ENCODE measurements at regions not wholly inside any gene's neighbourhood (a gene's known extent, or its start where the extent isn't known, plus 50 kb on each side); places are given as distances from the start of the nearest gene placed in this dataset.

GRCh38 chr2:196500686-196501431, 138.7 kb upstream of the CCDC150 start:
- no peak for TF ChIP-seq CTCF (IDR thresholded peaks at IDR 0.05)
- H3K4me3 ChIP-seq, result no peak overlapping the region
- no peak for DNase-seq (ENCODE audit: low spot score)
- H3K27ac ChIP-seq, result no peak overlapping the region

- no peak overlapping the region for H3K27ac ChIP-seq
- H3K4me3 ChIP-seq, result no peak overlapping the region
- no peak for TF ChIP-seq CTCF (IDR thresholded peaks at IDR 0.05)
- no peak for DNase-seq (ENCODE audit: low spot score)
These were observed 137.7 kb upstream of the CCDC150 start for GRCh38 chr2:196501836-196502235.

- H3K4me3 ChIP-seq, result no peak overlapping the region
- H3K27ac ChIP-seq, result no peak overlapping the region
- DNase-seq (ENCODE audit: low spot score), result no peak
- no peak for TF ChIP-seq CTCF (IDR thresholded peaks at IDR 0.05)
These were observed 137.1 kb upstream of the CCDC150 start for GRCh38 chr2:196502386-196502785.

GRCh38 chr2:196503398-196503797, 136.1 kb upstream of the CCDC150 start:
- H3K27ac ChIP-seq, result no peak overlapping the region
- no peak overlapping the region for H3K4me3 ChIP-seq
- no peak for DNase-seq (ENCODE audit: low spot score)
- TF ChIP-seq CTCF (IDR thresholded peaks at IDR 0.05), result no peak

GRCh38 chr2:196504788-196505187, 134.7 kb upstream of the CCDC150 start:
- Histone ChIP-seq H3K27ac (no peak overlapping the region), H3K4me3 (no peak overlapping the region)
- no peak for TF ChIP-seq CTCF (IDR thresholded peaks at IDR 0.05)
- DNase-seq (ENCODE audit: low spot score), result no peak

- no peak for TF ChIP-seq CTCF (IDR thresholded peaks at IDR 0.05)
- Histone ChIP-seq H3K27ac (no peak overlapping the region), H3K4me3 (no peak overlapping the region)
- no peak for DNase-seq (ENCODE audit: low spot score)
These were observed 129.3 kb upstream of the CCDC150 start for GRCh38 chr2:196510246-196510645.

All from coronary artery (tissue), 2 donors.